ENCODE measurements at regions not wholly inside any gene's neighbourhood (a gene's known extent, or its start where the extent isn't known, plus 50 kb on each side); places are given as distances from the start of the nearest gene placed in this dataset.

DNA sequence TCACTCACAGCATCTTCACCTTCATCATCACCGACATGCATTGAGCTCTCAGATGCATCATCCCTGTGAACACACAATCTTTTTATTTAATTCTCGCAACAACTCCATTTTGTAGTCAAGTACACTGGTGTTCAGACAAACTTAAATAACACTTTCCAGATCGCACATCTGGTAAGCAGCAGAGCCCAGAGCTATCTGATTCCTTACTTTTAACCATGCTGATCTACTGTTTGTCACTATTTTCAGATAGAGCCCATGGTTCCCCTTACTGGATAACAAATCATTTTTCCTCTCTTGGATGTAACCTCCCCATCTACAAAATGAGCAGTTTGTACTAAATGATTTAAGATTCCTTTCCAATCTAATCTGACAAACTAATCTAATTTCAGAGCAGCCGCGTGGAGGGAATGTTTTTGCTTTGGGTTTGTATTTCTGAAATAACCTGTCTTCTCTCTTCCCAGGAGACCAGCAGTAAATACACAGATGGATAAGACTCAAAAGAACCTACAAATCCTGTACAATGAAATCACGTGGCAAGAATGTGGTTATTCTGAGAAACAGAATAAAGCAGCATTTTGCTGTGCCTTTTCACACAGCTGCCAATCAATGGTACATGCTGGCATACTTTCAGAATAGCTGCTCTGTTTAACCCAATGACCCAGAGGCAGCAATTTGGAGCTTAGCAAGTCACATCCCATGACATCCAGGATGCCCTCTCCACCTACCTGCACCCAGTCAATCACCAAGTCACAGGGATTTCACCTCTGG is 72.9 kb upstream of the CCL2 start:
- DNase-seq (ENCODE audit: low read depth in 3 of 3, low spot score in 2 of 3): no peak

DNA sequence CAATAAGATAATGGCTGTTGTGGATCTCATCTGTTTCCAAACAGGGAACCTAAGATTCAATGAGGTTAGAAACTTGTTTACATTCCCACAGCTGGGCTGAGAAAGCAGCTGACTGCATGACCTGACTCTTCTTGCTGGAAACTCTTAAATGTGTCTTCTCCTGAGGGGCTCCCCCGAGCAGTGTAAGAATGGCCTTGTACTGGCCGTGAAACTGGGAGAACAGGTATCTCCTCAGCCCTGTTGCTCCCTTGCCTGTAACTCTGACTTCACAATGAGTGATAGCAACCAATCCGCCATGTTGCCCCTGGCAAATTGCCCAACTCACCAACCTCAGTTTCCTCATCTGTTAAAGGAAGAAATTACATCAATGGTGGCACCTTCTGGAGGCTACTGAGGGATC is 59.1 kb upstream of the CCL2 start:
- no peak for DNase-seq (ENCODE audit: low read depth in 3 of 3, low spot score in 2 of 3)

DNA sequence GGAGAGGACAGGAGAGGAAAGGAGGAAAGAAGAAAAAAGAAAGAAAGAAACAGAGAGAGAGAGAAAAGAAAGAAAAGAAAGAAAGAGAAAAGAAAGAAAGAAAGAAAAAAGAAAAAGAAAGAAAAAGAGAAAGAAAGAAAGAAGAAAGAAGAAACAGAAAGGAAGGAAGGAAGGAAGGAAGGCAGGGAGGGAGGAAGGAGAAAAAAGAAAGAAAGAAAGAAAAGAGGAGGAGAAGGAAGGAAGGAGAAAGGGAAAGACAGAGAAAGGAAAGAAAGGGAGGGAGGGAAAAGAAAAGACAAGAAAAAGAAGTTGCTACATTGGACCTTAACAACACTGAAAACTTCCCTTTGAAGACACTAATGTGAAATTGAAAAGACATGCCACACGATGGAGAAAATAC is 56.6 kb upstream of the CCL2 start:
- no peak for DNase-seq (ENCODE audit: low read depth in 3 of 3, low spot score in 2 of 3)

DNA sequence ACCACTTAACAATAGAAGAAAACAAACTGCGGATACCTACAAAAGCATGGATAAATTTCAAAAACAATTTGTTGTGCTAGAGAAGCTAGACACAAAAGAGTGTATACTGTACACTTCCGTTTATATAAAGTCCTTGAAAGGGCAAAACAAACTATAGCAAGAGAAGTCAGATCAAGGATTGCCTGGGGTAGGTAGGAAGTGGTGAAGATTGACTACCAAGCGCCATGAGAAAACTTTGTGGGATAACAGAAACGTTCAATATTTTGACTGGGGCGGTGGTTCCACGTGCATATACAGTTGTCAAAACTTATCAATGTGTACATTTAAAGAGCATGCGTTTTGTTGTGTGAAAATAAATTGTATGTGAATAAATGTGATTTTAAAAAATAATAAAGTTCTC is 55.6 kb upstream of the CCL2 start:
- no peak for DNase-seq (ENCODE audit: low read depth in 3 of 3, low spot score in 2 of 3)

DNA sequence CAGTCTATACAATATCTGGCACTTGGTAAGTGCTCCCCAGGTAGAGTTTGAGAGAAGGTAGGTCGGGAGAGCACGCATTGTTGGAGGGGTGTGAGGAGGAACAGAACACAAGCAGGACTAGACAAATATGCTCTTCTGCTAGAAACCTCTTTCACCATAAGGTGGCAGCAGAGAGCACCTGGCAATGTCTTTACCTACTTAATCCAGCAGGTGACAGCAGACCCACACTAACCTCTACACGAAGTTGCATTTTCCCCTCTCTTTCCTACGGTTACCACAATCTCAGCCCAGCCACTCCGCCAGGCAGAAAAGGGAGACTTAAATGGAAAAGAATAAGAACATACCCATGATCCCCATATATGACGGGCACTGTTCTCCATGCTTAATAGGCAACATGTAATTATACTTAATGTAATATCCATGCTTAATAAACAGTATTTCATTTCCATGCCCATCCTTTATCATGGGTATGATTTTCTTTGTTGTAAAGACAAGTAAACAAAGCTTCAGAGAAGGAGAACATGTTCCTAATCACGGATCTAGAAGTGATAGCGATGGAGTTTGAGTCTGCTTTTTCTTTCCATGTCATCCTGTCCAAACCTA is 55.1 kb upstream of the CCL2 start:
- DNase-seq (ENCODE audit: low read depth in 3 of 3, low spot score in 2 of 3): peak; percentile 54 to 69 (median 67)

DNA sequence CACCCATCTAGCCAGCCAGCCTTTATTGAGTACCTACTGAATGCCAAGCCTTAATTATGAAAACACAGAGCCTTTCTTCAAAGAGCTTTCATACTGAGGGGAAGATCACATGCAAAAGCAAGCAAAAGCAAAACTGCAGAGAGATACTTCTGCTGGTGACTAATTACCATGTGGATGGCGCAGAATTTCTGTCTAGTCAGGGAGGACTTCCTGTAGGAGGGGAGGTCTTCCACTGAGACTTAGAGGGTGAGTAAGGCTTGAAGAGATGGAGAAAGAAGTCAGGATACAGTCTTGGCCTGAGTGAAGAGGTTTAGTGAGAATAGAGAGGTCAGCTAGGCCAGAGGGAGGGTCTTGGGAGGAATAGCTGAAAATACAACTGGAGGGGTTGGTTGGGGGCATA is 53.9 kb upstream of the CCL2 start:
- DNase-seq (ENCODE audit: low read depth in 3 of 3, low spot score in 2 of 3): no peak

DNA sequence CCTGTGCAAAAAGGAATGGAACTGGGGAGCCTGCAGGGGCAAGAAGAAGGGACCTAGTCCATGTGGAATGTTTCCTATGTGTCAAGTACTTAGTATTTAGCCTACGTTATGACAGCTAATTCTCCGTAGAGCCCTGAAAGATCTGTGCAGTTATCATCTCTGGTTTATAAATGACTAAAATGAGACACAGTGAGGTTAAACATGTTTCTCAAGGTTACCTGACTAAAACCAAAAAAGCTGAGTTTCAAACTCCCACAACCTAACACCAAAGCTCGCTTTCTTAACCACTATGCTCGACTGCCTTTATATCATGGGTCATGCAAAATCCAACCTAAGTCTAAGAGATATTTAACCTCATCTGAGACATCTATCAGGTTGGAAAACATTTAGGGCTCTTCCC is 53.3 kb upstream of the CCL2 start:
- DNase-seq (ENCODE audit: low read depth in 3 of 3, low spot score in 2 of 3): no peak

DNA sequence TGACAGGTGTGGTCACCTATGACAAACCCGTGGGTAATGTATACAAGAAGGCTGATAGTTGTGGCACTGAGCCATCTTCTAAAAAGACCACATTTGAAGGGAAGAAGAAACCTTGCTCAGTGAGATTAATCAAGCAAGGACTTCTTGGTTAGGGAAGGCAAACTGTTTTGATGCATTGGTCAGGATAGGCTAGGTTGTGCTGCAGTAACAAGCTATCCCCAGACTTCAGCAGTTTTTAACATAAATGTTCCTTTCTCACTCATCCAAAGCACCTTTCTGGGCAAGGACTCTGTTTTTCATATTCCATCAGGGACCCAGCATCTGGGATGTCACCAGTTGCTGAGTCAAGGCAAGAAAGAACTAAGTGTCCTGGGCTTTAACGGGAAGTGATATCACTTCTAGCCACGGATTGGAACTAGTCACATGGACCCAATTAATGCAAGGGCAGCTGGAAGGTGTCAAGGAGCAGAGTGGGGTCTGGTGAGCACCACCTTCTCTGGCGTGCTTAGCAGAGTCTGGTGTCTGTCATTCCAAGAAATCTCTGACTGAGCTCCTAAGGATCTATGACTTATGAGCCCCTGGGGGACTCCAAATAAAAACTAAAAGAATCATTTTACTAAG is 52.0 kb upstream of the CCL2 start:
- DNase-seq (ENCODE audit: low read depth in 3 of 3, low spot score in 2 of 3): no peak

DNA sequence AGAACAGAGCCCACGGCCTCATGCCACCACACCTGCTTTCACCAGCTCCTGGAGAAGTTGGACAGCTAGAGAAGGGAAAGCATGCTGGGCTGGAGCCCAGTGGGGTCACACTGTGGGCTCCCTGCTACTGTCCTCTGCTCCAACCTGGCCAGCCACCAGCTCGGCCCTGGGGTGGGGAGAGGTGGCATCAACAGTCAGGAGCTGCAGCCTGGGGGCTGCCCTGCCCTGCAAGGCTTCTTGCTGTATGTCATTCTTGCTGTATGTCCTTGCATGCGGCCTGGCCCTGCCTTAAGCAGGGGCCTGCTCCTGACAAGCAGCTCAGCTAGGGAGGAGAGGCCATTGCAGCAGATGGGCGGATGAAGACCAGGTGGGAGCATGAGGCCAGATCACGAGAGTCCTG is 50.7 kb upstream of the CCL2 start:
- DNase-seq (ENCODE audit: low read depth in 3 of 3, low spot score in 2 of 3): no peak

Measured in right renal cortex interstitium (tissue), 3 donors.